Astrocyte of the hippocampus (primary cell): ENCODE measurements at regions not wholly inside any gene's neighbourhood (a gene's known extent, or its start where the extent isn't known, plus 50 kb on each side); places are given as distances from the start of the nearest gene placed in this dataset.

ENCODE experiments used
- DNase-seq: peaks from one replicate; pipeline ENCODE4 v3.0.0; 2011; ENCODE audit warnings: low read depth, low spot score

DNA sequence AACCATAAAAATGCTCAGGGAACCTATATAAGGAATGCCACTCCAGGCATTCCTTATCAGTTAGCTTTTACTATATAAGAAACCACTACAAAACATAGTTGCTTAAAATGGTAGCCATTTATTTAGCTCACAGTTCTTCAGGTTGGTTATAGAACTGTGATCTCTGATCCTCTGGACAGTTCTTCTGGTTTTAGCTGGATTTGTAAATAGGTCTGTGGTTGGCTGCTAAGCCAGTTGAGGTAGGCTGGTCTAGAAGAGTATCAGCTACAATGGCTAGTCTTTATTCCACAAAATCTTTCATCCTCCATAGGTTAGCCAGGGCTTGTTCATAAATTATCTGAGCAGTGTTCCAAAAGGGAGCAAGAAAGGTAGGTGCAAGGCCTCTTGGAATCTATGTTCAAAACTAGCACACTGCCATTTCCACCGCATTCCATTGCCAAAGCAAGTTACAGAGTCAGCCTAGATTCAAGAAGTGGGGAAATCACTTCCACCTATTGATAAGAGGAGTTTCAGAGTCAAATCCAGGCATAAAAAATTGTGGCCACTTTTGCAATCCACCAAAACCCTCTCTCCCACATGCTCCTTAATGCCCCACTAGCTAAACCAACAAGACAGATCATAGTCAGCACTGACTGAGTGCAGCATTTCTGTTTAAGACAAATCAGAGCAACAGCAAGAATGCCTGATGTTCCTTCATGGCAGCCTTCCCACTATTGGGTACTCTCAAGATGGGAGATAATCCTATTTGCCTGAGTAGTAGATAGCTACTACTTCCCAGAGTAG, 146.4 kb downstream of the IRS1 start:
- DNase-seq, result peak; percentile 42

DNA sequence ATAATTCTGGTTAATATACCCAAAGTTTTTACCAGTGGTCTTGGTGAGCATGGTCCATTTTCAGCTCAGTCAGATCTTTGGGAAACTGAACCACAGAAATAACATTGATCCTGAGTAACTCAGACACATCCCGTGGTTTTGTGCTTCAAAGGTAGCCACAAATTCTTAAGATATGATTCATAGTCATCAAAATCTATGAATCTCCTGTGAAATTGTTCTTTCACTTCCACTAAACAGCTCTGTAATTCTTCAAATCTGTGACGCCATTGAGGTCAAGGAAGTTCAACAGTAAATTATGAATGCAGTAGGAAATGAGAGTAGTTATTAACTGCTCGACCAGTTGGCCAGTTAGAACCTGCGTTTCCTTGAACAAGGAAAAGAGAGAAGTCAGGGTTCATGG, 147.3 kb downstream of the IRS1 start:
- peak; percentile 93 for DNase-seq

DNA sequence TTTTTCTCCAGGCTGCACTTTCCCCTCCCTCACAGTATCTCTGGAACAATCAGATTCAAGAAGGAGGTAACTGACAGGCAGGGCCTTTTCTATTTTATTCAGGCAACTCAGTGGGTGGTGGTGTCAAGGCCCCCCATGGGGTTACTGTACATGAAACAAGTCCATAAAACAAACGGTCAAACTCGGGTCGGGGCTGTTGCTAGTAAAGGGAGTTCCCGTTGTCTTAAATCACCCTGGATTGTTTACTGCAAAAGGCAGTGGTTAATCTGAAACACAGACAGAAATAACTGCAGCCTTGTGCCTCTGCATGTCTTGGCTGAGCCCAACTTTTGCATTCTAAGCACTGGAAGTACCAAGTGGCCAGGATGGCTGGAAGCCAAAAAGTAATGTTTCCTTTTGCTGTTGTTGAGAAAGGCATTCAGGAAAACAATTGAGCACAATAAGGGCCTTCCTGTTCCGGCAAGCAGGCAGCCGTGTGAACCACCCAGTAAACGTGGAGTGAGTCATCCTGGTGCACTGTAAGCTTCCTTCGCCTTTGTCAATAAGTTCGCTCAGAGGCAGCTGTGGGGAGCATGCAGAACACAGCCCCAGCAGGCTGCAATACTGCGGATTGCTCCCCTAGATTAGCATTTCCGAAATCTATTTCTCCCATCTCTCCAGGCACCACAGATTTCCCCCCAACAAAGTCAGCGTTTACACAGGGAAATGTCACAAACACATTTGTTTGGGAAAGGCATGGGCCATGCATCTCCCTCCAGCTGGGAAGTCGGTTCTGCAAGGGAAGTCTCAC, 149.6 kb downstream of the IRS1 start:
- DNase-seq, result peak; percentile 99

DNA sequence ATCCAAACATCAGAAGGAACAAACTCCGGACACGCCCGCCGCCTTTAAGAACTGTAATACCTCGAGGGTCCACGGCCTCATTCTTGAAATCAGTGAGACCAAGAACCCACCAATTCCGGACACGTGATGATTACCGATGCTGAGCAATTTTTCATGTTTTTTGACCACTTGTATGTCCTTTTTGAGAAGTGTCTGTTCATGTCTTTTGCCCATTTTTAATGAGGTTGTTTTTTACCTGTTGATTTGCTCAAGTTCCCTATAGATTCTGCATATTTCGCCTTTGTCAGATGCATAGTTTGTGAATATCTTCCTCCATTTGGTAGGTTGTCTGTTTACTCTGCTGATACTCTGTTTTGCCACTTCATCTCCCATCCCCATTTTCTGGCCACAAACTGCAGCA, 150.4 kb downstream of the IRS1 start:
- DNase-seq, result no peak

DNA sequence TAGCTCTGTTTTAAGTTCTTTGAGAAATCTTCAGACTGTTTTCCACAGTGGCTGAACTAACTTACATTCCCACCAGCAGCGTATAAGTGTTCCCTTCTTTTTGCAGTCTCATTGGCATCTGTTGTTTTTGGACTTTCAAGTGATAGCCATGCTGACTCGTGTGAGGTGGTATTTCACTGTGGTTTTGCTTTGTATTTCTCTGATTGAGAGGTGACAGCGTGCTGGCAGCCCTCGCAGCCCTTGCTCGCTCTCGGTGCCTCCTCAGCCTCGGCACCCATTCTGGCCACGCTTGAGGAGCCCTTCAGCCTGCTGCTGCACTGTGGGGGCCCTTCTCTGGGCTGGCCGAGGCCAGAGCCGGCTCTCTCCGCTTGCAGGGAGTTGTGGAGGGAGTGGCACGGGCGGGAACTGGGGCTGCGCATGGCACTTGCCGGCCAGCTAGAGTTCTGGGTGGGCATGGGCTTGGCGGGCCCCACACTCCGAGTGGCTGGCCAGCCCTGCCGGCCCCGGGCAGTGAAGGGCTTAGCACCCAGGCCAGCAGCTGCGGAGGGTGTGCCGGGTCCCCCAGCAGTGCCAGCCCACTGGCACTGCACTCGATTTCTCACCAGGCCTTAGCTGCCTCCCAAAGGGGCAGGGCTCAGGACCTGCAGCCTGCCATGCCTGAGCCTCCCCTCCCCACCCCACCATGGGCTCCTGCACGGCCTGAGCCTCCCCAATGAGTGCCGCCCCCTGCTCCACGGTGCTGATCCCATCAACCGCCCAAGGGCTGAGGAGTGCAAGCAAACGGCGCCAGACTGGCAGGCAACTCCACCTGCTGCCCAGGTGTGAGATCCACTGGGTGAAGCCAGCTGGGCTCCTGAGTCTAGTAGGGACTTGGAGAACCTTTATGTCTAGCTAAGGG, 151.8 kb downstream of the IRS1 start:
- DNase-seq, result peak; percentile 88

DNA sequence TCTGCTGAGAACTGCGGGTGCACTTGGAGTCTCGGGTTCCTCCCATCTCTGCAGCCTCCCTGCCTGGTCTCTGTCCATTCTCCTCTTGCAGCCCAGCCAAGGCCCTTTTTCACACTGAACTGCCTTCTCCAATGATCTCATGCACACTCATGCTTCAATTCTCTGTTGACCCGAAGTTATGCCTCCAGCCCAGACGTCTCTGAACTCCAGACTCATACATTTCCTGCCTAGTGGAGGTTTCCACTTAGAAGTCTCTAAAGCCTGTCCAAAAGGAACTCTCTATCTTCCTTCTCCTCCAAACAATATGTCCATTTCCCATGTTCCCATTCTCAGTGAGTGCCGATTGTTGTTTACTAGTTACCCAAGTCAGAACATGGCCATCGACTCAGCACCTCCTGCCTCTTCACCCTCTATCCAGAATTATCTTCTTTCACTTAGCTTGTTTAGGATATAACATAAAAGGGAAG, 155.2 kb downstream of the IRS1 start:
- peak; percentile 58 for DNase-seq

DNA sequence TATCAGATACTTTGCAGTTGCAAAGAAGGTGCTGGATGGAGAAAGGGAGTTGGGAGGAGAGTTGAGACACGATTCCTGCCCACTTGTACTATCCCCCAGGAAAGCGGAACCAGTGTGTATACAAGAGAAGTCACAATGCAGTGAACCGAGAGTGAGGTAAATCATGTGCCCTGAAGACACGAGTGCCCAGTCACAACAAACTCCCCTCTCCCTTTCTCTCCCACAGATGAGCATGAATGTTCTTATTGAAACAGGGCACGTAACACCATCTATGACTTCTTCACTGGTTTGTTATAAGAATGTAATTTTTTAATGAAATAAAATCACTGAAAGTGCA, 155.7 kb downstream of the IRS1 start:
- DNase-seq, result no peak

DNA sequence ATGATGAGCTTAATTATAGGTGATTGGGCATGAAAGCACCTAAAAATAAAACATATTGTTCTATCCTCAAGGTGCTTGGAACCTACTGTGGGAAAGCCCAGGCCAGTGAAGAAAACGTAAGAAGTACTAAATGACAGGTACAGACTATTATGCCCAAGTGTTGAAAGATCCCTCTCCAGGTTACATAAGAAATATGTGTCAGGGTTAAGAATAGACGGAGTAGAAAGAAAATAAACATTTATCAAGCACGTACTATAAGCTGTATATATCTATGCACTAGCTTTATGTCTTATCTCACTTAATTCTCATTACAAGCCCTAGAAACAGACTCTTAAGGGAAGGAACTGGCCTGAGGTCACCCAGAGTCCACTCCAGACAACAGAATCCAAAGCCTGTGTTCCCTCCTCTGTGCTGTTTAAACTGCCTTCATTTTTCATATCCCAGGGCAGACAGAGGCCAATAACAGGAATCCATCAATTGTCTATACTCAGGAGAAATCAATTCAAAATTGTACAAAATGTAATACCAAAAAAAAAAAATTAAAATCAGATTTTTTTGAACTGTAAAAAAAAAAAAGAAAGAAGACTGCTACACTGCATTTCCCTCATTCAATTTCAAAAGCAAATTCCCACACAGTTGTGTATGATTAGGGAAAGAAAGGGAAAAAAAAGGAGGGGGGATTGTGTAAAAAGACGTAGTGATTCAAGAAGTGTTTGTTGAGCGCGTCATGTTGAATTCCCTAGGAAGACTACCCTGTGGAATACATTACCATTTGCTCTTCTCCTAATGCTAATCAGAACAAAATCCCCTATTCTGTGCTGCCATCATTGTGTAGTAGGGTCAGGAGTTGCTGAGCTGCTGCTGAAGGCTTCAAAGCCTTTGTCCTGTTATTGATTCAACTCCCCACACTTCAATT, 156.3 kb downstream of the IRS1 start:
- DNase-seq, result no peak

DNA sequence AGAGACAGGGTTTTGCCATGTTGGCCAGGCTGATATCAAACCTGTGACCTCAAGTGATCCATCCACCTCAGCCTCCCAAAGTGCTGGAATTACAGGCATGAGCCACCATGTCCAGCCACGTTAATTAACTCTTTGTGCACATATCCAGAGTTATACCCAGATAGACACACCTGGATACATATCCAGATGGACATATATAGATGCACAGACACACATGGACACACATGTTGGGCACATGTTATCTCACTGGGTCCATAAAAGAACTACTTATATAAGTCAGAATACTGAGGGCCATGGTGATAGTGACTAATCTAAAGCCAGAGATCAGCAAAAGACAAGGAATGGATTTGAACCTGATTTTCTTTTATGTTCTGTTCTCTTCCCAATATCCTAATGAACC, 158.6 kb downstream of the IRS1 start:
- no peak for DNase-seq

DNA sequence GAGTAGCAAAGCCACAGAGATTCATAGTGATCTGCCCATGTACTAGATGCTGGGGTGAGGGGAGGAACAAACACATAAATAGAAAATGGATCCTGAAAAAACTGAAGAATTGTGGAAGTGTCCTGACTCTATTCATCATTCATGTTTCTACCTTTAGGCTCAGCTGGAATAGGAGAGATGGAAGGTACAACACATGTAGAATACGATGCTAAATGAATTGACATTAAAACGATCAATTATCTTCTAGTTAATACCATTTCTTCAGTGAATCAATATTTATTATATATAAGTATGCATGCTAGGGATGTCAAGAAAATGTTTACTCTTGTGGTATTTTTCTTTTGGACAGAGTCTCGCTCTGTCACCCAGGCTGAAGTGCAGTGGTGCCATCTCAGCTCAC, 159.1 kb downstream of the IRS1 start:
- DNase-seq, result no peak

DNA sequence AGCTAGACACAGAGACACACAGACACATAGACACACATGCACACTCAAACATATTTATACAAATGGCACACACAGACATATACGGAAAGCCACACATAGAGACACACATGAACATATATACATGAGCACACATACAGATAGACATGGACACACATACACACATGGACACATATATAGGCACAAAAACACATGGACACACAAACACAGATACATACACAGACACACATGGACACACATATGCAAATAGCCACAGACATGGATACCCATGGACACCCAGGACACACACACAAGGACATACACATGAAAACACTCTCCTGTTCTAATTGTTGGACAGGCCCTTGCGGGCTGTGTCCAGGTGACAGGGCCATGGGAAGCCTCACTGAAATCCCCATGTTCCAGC, 160.1 kb downstream of the IRS1 start:
- DNase-seq, result no peak

DNA sequence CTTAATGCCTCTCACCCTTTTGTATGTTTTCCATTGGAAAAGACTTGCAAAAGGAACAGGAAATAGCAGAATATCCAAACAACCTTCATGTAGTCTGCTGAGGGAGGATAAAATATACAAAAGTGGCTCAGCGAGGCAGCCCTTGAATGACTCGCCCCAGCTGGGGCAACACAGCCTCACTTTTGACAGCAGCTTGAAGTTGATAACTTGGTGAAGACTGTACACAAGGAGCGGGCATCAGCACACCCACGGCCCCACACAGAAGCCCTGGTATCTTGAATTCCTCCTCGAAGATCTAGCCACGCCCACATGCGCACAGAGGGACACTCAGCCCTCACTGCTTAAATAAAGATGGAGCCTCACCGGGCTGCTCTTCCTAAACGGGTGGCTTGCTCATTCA, 161.0 kb downstream of the IRS1 start:
- no peak for DNase-seq

DNA sequence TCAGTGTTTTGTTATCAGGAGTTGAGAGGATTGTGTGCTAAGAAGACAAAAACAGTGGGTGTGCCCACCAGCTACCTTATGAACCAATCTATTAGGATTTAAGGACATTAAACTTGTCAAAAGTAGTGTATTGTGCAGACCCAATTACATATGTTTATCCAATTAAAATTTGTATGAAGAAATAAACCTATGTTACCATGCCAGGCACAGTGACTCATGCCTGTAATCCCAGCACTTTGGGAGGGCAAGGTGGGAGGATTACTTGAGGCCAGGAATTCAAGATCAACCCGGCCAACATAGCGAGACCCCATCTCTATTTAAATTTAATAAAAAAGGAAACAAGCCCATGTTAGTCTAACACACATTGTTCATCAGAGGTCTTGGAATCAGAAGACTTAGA, 162.2 kb downstream of the IRS1 start:
- no peak for DNase-seq

DNA sequence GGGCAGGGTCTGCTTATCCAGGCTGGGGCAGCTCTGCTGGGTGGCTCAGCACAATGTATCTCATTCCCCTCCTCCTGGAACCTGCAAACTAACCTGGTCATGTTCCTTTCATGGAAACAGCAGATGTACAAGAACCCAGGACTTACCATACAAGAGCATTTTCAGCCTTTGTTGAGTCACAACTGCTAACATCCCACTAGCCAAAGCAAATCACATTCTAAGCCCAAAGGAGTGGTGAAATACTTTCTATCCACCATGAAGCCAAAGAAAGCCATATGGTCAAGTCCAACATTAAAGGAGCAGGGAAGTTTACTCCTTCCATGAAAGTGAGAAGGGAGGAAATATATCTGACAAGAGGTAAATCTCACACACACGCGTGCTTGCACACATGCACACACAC, 163.0 kb downstream of the IRS1 start:
- no peak for DNase-seq

DNA sequence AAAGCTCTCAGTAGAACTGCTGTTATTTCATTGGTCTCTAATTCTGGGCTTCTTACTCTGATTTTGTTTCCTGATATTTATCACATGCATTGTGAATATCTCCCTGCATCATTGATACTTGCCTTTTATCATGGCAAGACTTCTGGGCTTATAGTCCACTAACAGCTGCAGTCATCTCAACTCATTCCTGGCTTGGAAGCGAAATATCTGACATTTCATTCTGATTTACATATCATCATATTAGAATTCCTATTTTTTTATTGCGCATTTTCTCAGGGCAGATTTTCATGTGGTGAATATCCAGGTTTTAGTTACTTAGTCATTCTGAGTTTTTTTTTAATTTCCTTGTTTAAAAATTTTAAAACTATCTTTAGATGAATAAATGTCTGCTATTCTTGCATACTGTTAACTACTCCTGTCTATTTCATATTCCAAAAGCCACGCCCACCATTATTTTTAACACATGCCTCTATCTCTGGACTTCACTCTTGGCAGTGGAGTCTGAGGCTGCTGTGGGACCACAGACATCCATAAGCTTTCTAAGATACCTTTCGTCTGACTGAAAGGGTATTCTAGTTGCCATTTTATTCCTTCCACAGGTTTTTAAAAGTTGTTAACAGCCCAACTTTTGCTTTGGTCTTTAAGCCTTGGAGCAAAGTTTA, 164.5 kb downstream of the IRS1 start:
- DNase-seq, result no peak

DNA sequence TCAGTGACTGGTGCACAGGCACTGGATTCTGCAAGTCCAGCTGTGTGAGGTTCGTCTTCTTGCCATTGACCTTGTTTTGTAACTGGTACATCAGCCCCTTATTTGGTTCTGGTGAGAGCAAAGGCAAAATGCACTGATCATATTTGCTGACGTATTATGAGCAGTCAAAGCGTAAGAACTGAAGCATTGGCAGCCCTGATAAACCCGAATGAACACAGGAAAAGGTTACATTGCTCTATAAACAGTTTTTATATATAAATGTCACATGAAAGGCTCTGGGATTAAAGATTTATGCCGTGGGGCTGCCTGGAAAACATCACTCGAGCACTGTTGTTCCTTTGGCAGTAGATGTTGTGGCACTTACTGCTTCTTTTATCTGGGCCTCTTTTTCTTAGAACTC, 167.9 kb downstream of the IRS1 start:
- DNase-seq, result no peak

DNA sequence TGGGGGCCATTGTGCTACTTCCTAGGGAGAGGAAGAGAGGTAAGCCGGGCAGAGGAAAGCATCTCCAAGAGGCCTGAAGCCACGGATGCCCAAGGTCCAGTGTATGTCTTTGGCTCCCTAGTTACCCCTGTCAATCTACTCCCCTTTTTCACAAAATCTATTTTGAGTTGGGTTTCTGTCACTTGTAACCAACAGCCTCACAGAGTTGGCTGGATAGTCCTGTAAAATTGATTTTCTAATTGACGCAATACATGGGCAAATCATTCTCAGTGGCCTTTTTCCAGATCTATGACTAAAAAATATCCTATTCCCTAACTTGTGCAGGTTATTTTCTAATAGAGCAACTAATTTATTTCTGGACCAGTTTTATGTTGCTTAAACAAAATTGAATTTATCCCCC, 168.4 kb downstream of the IRS1 start:
- no peak for DNase-seq

DNA sequence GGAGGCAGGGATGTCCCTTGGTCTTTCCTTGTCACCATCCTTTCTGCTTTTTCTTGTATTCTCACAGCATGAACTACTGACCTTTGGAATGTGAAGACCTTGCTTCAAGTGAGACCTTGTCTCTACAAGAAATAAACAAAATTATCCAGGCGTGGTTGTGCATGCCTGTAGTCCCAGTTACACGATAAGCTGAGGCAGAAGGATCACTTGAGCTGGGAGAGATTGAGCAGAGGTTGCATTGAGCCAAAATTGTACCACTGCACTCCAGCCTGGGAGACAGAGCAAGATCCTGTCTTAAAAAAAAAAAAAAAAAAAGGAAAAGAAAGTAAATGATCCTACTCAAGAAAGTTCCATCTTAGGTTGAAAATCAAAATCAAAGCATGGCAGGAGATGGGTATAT, 173.7 kb downstream of the IRS1 start:
- DNase-seq, result no peak

DNA sequence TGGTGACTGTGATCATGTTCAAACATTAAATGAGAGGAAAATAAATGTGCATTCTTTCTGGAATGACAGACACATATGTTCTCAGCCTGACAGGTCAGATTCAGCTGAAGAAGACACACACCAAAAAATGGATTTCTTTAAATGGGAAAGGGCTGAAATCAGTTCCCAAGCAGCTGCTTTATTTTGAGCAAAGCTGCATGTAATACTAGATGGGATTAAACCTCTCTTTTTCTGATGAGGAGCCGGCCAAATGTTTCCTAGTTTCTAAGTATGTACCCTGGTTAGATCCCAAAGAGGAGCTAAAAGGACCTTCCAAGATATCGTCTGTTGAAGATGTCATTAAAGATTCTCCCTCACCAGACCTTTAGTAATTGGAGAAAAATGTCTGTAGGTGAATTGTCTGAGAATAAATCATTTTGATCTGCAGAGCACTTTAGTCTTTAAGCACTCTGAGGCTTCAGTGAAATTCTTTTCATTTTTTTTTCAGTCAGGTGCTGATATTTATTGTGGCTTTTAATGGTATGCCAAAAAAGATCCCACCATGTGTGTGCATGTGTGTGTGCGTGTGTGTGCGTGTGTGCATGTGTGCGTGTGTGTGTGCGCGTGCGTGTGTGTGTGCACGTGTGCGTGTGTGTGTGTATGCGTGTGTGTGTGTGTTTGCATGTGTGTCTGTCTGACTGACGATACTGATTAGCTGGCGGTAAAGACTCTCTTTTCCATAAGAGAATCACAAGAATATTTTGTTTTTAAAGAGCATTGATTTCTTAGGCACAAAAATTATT, 175.8 kb downstream of the IRS1 start:
- no peak for DNase-seq

DNA sequence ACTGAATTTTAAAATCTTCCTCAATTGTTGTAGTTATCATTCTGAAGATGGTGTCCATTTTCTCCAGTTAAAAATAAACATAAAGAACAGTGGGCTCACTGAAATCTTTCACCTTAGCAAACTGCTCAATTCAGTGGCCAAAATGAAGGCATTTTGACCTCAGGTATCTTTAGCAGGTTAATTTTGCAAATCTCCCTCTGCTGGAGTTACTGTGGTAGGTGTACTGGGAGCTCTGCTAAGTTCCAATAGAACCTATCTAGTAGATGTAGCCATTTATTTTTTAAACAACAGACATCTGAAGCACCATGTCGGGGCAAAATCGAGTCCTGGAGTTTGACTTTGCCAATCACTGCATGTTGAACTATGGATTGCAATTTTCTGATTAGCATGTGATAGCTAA, 177.1 kb downstream of the IRS1 start:
- DNase-seq, result no peak
